Lower lobe of right lung (tissue), 2 donors: ENCODE measurements at regions not wholly inside any gene's neighbourhood (a gene's known extent, or its start where the extent isn't known, plus 50 kb on each side); places are given as distances from the start of the nearest gene placed in this dataset.

ENCODE experiments used
- ATAC-seq, 2 donors: fragments of 200-7000 bp; cut with Tn5 transposase; one replicate each; pipeline ENCODE4 v1.9.1; 2020 to 2022; ENCODE audit warnings: mild to moderate bottlenecking in 2 of 2, moderate library complexity in 2 of 2
- DNase-seq: peaks from one replicate; pipeline ENCODE4 v3.0.0-alpha.2; 2020
- H3K27ac ChIP-seq: fragments of 200-600 bp; one replicate; pipeline ENCODE4 v1.8.0; 2022
- H3K27me3 ChIP-seq: fragments of 200-600 bp; one replicate; pipeline ENCODE4 v1.8.0; 2022; ENCODE audit warnings: low read depth
- H3K36me3 ChIP-seq: fragments of 200-600 bp; one replicate; pipeline ENCODE4 v1.8.0; 2022; ENCODE audit warnings: mild to moderate bottlenecking
- H3K4me1 ChIP-seq: fragments of 200-600 bp; one replicate; pipeline ENCODE4 v1.8.0; 2022
- H3K4me3 ChIP-seq: fragments of 200-600 bp; one replicate; pipeline ENCODE4 v1.8.0; 2022; ENCODE audit warnings: mild to moderate bottlenecking
- H3K9me3 ChIP-seq: fragments of 200-600 bp; one replicate; pipeline ENCODE4 v1.8.0; 2022
- intact Hi-C: fragments of 100-400 bp; cut with DNase I; formaldehyde crosslinking; loops from one replicate; pipeline ENCODE4 v1.11.0; 2022
- TF ChIP-seq, protein P1 (sequence below): fragments of 200-600 bp; IDR thresholded peaks from one replicate; pipeline ENCODE4 v1.8.0; 2022; ENCODE audit warnings: antibody characterized with exemption, mild to moderate bottlenecking
- donor health status: DM: no; HTN: yes; CAD: no; lungs with severe emphysema.

DNA sequence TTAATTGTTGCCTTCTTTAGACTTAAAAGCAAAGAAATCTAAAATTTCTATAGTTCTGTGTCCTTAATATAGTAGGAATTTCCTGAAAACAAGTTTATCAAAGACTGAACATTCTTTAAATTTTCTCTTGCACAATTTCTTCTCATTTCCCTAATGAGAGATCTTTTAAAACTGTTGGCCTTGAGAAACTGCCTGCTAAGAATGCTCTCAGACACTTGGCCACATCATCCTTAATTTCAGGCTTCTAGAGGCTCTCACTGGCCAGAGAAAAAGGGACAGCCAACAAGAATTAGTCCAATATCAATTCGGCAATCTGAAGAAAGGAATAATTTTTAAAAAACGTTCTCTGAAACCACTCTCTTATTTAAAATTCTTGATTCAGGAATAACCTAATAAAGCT is 167.0 kb upstream of the CREB1 start:
- DNase-seq (no peak), ATAC-seq (no peak)
- Histone ChIP-seq H3K4me3 (no peak overlapping the region), H3K27ac (no peak overlapping the region), H3K36me3 (no peaks in the 10 kb centered on the region), H3K9me3 (no peaks in the 10 kb centered on the region), H3K27me3 (no peaks in the 10 kb centered on the region), H3K4me1 (no peaks in the 10 kb centered on the region)
- intact Hi-C loops, result no loop called here
- TF ChIP-seq, protein P1, sequence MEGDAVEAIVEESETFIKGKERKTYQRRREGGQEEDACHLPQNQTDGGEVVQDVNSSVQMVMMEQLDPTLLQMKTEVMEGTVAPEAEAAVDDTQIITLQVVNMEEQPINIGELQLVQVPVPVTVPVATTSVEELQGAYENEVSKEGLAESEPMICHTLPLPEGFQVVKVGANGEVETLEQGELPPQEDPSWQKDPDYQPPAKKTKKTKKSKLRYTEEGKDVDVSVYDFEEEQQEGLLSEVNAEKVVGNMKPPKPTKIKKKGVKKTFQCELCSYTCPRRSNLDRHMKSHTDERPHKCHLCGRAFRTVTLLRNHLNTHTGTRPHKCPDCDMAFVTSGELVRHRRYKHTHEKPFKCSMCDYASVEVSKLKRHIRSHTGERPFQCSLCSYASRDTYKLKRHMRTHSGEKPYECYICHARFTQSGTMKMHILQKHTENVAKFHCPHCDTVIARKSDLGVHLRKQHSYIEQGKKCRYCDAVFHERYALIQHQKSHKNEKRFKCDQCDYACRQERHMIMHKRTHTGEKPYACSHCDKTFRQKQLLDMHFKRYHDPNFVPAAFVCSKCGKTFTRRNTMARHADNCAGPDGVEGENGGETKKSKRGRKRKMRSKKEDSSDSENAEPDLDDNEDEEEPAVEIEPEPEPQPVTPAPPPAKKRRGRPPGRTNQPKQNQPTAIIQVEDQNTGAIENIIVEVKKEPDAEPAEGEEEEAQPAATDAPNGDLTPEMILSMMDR, result no peak

DNA sequence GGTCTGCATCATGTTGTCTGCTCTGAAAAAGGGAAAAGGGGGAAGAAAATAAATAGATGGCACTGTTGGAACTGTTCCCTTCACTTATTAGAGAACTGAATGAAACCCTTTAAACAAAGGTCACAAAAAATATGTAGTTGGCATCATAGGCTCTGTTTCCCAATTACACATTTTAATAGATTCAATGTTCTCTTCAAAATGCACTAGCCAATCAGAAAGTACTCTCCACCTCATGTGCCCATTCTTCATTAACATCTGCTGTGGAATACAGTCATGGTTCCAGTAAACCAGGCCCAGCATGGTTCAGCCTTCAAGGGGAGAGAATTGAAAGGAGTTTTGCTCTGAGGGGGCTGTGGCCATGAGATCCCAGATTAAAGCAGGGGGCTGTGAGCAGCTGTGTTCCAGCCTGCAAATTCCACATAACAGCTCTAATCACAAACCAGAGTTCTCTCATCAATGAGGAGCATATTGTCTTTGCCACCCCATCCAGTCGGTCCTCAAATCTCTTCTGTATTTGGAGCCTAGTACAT is 165.9 kb upstream of the CREB1 start:
- no peaks in the 10 kb centered on the region for H3K36me3 ChIP-seq
- H3K27me3 ChIP-seq, result no peaks in the 10 kb centered on the region
- no peaks in the 10 kb centered on the region for H3K4me1 ChIP-seq
- no peaks in the 10 kb centered on the region for H3K9me3 ChIP-seq
- intact Hi-C loops, result no loop called here
- no peak overlapping the region for H3K27ac ChIP-seq
- TF ChIP-seq, protein P1, result no peak
- DNase-seq (no peak), ATAC-seq (no peak)
- H3K4me3 ChIP-seq, result no peak overlapping the region

DNA sequence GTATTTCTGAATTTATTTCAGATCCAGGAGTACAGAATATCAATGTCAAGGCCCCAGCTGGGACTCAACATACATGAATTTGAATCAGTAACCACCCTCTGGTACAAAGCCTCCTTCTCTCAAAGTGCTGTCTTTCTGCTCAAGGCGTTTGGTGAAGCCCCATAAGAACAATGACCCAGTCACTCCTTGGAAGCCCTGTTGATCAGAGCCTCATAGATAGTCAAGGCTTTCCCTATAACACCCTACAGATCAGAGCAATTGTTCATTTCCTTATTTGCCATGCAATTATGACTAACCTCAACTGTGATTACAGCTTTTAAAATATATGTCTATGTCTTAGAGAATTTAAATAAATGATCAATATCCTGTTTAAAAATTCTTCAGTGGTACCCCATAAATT is 159.1 kb upstream of the CREB1 start:
- no peak overlapping the region for H3K4me3 ChIP-seq
- H3K9me3 ChIP-seq, result no peaks in the 10 kb centered on the region
- H3K36me3 ChIP-seq, result no peaks in the 10 kb centered on the region
- intact Hi-C loops, result no loop called here
- no peaks in the 10 kb centered on the region for H3K4me1 ChIP-seq
- no peaks in the 10 kb centered on the region for H3K27me3 ChIP-seq
- ATAC-seq (no peak), DNase-seq (no peak)
- TF ChIP-seq, protein P1, result no peak
- no peak overlapping the region for H3K27ac ChIP-seq

DNA sequence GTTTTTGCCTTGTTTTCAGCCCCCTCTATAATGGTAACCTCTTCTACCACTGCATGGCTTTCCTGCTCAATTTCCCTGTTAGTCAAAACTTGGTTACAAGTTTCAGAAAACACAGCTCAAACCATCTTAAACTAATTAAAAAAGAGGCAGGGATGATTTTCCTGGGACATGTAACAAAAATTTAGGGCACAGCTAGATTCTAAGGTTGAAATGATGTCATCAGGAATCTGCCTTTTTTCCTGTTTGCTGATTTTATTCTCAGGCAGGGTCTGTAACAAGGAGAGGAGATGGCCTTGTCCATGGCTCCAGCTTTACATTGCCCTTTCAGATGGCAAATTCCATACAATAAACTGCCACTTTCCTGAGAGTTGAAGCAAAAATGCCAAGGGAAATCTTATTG is 157.9 kb upstream of the CREB1 start:
- H3K4me3 ChIP-seq, result no peak overlapping the region
- H3K27ac ChIP-seq, result no peak overlapping the region
- TF ChIP-seq, protein P1, result no peak
- no peak for DNase-seq
- H3K27me3 ChIP-seq, result no peaks in the 10 kb centered on the region
- no peaks in the 10 kb centered on the region for H3K36me3 ChIP-seq
- intact Hi-C loops, result no loop called here
- H3K4me1 ChIP-seq, result no peaks in the 10 kb centered on the region
- no peak for ATAC-seq
- no peaks in the 10 kb centered on the region for H3K9me3 ChIP-seq

DNA sequence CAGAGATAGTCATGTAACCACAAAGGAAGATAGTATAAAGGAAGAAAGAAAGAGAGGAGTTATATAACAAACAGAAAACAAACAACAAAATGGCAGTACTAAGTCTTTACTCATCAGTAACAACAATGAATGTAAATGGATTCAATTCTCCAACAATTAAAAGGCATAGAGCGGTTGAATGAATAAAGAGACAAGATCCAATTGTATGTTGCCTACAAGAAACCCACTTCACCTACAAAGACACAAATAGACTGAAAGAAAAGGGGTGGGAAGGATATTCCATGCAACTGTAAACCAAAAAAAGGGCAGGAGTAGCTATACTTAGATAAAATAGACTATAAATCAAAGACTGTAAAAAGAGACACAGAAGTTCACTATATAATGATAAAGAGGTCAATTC is 157.3 kb upstream of the CREB1 start:
- intact Hi-C loops, result no loop called here
- no peak overlapping the region for H3K27ac ChIP-seq
- TF ChIP-seq, protein P1, result no peak
- H3K4me3 ChIP-seq, result no peak overlapping the region
- no peaks in the 10 kb centered on the region for H3K36me3 ChIP-seq
- H3K9me3 ChIP-seq, result peaks cover 1% of the 10 kb centered on the region
- ATAC-seq, result no peak
- no peaks in the 10 kb centered on the region for H3K27me3 ChIP-seq
- H3K4me1 ChIP-seq, result no peaks in the 10 kb centered on the region
- no peak for DNase-seq
